Endothelial cell of umbilical vein (primary cell): ENCODE measurements at regions not wholly inside any gene's neighbourhood (a gene's known extent, or its start where the extent isn't known, plus 50 kb on each side); places are given as distances from the start of the nearest gene placed in this dataset.

Source experiments
- BruUV-seq: library from RNA; stranded (reverse); fragments of 400-500 nt; replicated peaks from 2 replicates; lab custom pipeline; 2021; lab: Mats Ljungman, UMichigan
- CTCF ChIA-PET: fragments of 300-600, 350-600 bp; sonication (Branson Sonifier 250); formaldehyde crosslinking; loops from one replicate; lab custom pipeline; 2021; ENCODE audit warnings: antibody characterized with exemption, inconsistent platforms; lab: Charles Lee
- POLR2A ChIA-PET: fragments of 300-600, 350-600 bp; sonication (Branson Sonifier 250); formaldehyde crosslinking; loops from one replicate; lab custom pipeline; 2021; ENCODE audit warnings: antibody characterized with exemption, inconsistent platforms; lab: Charles Lee
- DNase-seq: peaks from one replicate; pipeline ENCODE4 v3.0.0-alpha.2; 2011; ENCODE audit warnings: low read depth, low spot score
- FAIRE-seq: peaks from 2 replicates; lab custom pipeline; 2011; peaks lifted over from hg19 to GRCh38; lab: Jason Lieb, UNC
- H2AFZ ChIP-seq: 2 replicates; pipeline ENCODE4 v1.6.0; 2012; ENCODE audit warnings: low read depth, low read length, control low read depth, inconsistent platforms
- H3K27ac ChIP-seq: 2 replicates; pipeline ENCODE4 v1.5.1; 2011; ENCODE audit warnings: low read depth, mild to moderate bottlenecking, control low read depth, low read length, moderate library complexity; ENCODE audit not compliant: insufficient read depth
- H3K27me3 ChIP-seq, 2 experiments: 2 replicates each; pipeline versions ENCODE4 v1.6.0 to v1.6.1; 2011; ENCODE audit warnings: low read length in 2 of 2, mixed read lengths in 1 of 2; ENCODE audit not compliant: control insufficient read depth in 2 of 2, insufficient read depth in 2 of 2
- H3K36me3 ChIP-seq, 2 experiments: 2 replicates in 1 of 2; 3 replicates in 1 of 2; pipeline ENCODE4 v1.5.1; 2011; ENCODE audit warnings: low read length in 2 of 2, mild to moderate bottlenecking in 1 of 2, moderate library complexity in 1 of 2; ENCODE audit not compliant: control insufficient read depth in 2 of 2, insufficient read depth in 2 of 2; ENCODE audit errors: extremely low read depth in 1 of 2
- H3K4me1 ChIP-seq: 3 replicates; pipeline ENCODE4 v1.5.1; 2011; ENCODE audit warnings: mild to moderate bottlenecking, low read length; ENCODE audit not compliant: control insufficient read depth, insufficient read depth; ENCODE audit errors: extremely low read depth
- H3K4me2 ChIP-seq: 2 replicates; pipeline ENCODE4 v1.6.1; 2011; ENCODE audit warnings: low read length, control low read depth, mixed read lengths; ENCODE audit not compliant: insufficient read depth
- H3K4me3 ChIP-seq, 3 experiments: fragments of 200-600 bp in 1 of 3; sonication (generic), shearing (Covaris generic) in 1 of 3; replicated peaks in 1 of 3; 2 replicates each; pipeline ENCODE4 v1.5.1; 2011 to 2016; ENCODE audit warnings: control low read depth in 3 of 3, low read length in 3 of 3, mild to moderate bottlenecking in 2 of 3, inconsistent platforms in 1 of 3, low read depth in 1 of 3, moderate library complexity in 1 of 3; ENCODE audit not compliant: insufficient read depth in 1 of 3
- H3K79me2 ChIP-seq: 2 replicates; pipeline ENCODE4 v1.6.0; 2012; ENCODE audit warnings: low read length, inconsistent platforms; ENCODE audit not compliant: control insufficient read depth, insufficient read depth
- H3K9ac ChIP-seq: replicated peaks from 2 replicates; pipeline ENCODE3; 2011; ENCODE audit warnings: low read length, control low read depth; ENCODE audit not compliant: insufficient read depth; ENCODE audit errors: extremely low read depth
- H3K9me1 ChIP-seq: replicated peaks from 3 replicates; pipeline ENCODE4 v1.6.0; 2011; ENCODE audit warnings: mild to moderate bottlenecking, low read length; ENCODE audit not compliant: control insufficient read depth, insufficient read depth; ENCODE audit errors: extremely low read depth
- H3K9me3 ChIP-seq: replicated peaks from 2 replicates; pipeline ENCODE4 v1.5.1; 2012; ENCODE audit warnings: low read length, inconsistent platforms; ENCODE audit not compliant: control insufficient read depth, insufficient read depth
- H4K20me1 ChIP-seq: replicated peaks from 2 replicates; pipeline ENCODE3; 2011; ENCODE audit warnings: mild to moderate bottlenecking, low read length; ENCODE audit not compliant: control insufficient read depth, insufficient read depth; ENCODE audit errors: extremely low read depth
- EZH2 ChIP-seq: IDR thresholded peaks from 2 replicates; pipeline ENCODE4 v1.6.1; 2012; ENCODE audit warnings: borderline replicate concordance, low read depth, mild to moderate bottlenecking, moderate library complexity, low read length, inconsistent platforms; ENCODE audit not compliant: severe bottlenecking
- FOS ChIP-seq: IDR thresholded peaks from 2 replicates; pipeline ENCODE4 v1.6.1; 2011; ENCODE audit warnings: mild to moderate bottlenecking, low read length, moderate library complexity, borderline replicate concordance; ENCODE audit not compliant: insufficient read depth
- GATA2 ChIP-seq: IDR thresholded peaks from 2 replicates; pipeline ENCODE4 v1.7.0; 2011; ENCODE audit warnings: low read depth, mild to moderate bottlenecking, moderate library complexity, mixed read lengths, low read length; ENCODE audit not compliant: insufficient read length, insufficient read depth
- MYC ChIP-seq: IDR thresholded peaks from one replicate; pipeline ENCODE4 v1.6.1; 2011; ENCODE audit warnings: mild to moderate bottlenecking, low read depth, low read length
- POLR2A ChIP-seq: IDR thresholded peaks from 2 replicates; pipeline ENCODE4 v1.6.1; 2012; ENCODE audit warnings: low read depth, mild to moderate bottlenecking, control low read depth, low read length
- dilution Hi-C: fragments of 300-500 bp; cut with MboI; formaldehyde crosslinking; loops from one replicate; pipeline ENCODE4 v1.15.0; 2019; ENCODE audit warnings: low sequenced_read_pairs; ENCODE audit not compliant: extremely low pct_ligation_motif_present
- intact Hi-C: fragments of 100-400 bp; cut with micrococcal nuclease; formaldehyde crosslinking; loops from one replicate; pipeline ENCODE4 v1.10.0; 2022
- TF ChIP-seq, protein P1 (sequence below): IDR thresholded peaks from 2 replicates; pipeline ENCODE4 v1.6.1; 2011; ENCODE audit not compliant: insufficient read depth, insufficient read length
- TF ChIP-seq, protein P2 (sequence below), 2 donors: IDR thresholded peaks; 1 replicate in 1 of 2; 2 replicates in 1 of 2; pipeline ENCODE4 v1.5.1; 2011; ENCODE audit warnings: low read length in 2 of 2, mild to moderate bottlenecking in 2 of 2, moderate library complexity in 2 of 2, control low read depth in 1 of 2, inconsistent platforms in 1 of 2, low read depth in 1 of 2; ENCODE audit not compliant: insufficient read depth in 1 of 2; ENCODE audit errors: extremely low read depth in 1 of 2

DNA sequence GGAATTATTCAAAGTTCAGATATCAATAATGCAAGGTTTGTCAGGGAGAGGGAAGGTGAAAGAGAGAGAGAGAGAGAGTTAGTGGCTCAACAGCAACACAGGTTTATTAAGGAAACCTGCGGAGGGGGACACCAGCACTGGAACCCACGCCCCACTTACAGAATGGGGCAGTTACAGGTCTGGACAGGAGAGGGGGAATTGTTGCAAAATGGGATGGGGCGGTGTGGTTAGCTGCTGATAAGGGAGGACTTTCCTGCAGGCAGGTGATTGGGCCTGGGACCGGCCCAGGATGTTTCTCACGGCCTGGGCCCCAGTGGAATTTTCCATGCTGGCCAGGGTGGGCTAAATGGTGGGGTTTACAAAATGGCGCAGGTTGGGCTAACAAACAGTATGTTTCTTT lies 278.2 kb upstream of the SLC16A7 start:
- TF ChIP-seq, protein P1, sequence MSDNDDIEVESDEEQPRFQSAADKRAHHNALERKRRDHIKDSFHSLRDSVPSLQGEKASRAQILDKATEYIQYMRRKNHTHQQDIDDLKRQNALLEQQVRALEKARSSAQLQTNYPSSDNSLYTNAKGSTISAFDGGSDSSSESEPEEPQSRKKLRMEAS, result no peak
- no peak for TF ChIP-seq EZH2
- TF ChIP-seq POLR2A, result no peak
- no peak for TF ChIP-seq GATA2
- no peak for TF ChIP-seq MYC
- TF ChIP-seq FOS, result no peak
- TF ChIP-seq, protein P2, sequence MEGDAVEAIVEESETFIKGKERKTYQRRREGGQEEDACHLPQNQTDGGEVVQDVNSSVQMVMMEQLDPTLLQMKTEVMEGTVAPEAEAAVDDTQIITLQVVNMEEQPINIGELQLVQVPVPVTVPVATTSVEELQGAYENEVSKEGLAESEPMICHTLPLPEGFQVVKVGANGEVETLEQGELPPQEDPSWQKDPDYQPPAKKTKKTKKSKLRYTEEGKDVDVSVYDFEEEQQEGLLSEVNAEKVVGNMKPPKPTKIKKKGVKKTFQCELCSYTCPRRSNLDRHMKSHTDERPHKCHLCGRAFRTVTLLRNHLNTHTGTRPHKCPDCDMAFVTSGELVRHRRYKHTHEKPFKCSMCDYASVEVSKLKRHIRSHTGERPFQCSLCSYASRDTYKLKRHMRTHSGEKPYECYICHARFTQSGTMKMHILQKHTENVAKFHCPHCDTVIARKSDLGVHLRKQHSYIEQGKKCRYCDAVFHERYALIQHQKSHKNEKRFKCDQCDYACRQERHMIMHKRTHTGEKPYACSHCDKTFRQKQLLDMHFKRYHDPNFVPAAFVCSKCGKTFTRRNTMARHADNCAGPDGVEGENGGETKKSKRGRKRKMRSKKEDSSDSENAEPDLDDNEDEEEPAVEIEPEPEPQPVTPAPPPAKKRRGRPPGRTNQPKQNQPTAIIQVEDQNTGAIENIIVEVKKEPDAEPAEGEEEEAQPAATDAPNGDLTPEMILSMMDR (IDR thresholded peaks at IDR 0.05; ENCODE audit: extremely low read depth in 1 of 2, insufficient read depth in 1 of 2, low read depth in 1 of 2, low read length in 2 of 2), result no peak
- no peak overlapping the region for H3K4me2 ChIP-seq
- H3K9me3 ChIP-seq, result no peaks in the 10 kb centered on the region
- no peak overlapping the region for H3K27ac ChIP-seq
- H3K9ac ChIP-seq, result no peak overlapping the region
- ChIA-PET CTCF (no interaction called here), POLR2A (no interaction called here)
- DNase-seq (no peak), FAIRE-seq (no peak)
- no peak overlapping the region for H3K4me3 ChIP-seq
- BruUV-seq, result no TSS peak
- no peaks in the 10 kb centered on the region for H4K20me1 ChIP-seq
- no peaks in the 10 kb centered on the region for H3K36me3 ChIP-seq
- intact Hi-C loops (no loop called here), dilution Hi-C loops (no loop called here)
- H2AFZ ChIP-seq, result no peak overlapping the region
- no peaks in the 10 kb centered on the region for H3K79me2 ChIP-seq
- no peaks in the 10 kb centered on the region for H3K9me1 ChIP-seq
- H3K4me1 ChIP-seq, result no peaks in the 10 kb centered on the region
- no peaks in the 10 kb centered on the region for H3K27me3 ChIP-seq
